GM12878 (cell line): ENCODE measurements at regions not wholly inside any gene's neighbourhood (a gene's known extent, or its start where the extent isn't known, plus 50 kb on each side); places are given as distances from the start of the nearest gene placed in this dataset.

Experiments
- ATAC-seq: fragments of 200-7000 bp; cut with Tn5 transposase; 3 replicates; pipeline ENCODE4 v1.9.1; 2020; ENCODE audit warnings: mild to moderate bottlenecking, moderate library complexity
- BruUV-seq: library from RNA; stranded (reverse); fragments of 400-500 nt; replicated peaks from 2 replicates; lab custom pipeline; 2021; lab: Mats Ljungman, UMichigan
- CTCF ChIA-PET: fragments of 300-600 bp; sonication (Branson Sonifier 250); formaldehyde crosslinking; extraction: SDS; loops from one replicate; lab custom pipeline; 2021; ENCODE audit warnings: inconsistent platforms; lab: Yijun Ruan, JAX
- POLR2A ChIA-PET: fragments of 350-600 bp; formaldehyde crosslinking; extraction: SDS; loops from one replicate; lab custom pipeline; 2021; ENCODE audit warnings: inconsistent platforms; lab: Charles Lee
- RAD21 ChIA-PET: fragments of 300-600 bp; sonication (Branson Sonifier 250); formaldehyde crosslinking; loops from one replicate; lab custom pipeline; 2023; ENCODE audit warnings: antibody characterized with exemption; ENCODE audit not compliant: unreplicated experiment; lab: Charles Lee
- SMC1A ChIA-PET: fragments of 300-600 bp; sonication (Branson Sonifier 250); formaldehyde crosslinking; loops from one replicate; lab custom pipeline; 2023; ENCODE audit not compliant: unreplicated experiment, uncharacterized antibody; lab: Charles Lee
- DNase-seq: peaks from one replicate; pipeline ENCODE4 v3.0.0-alpha.2; 2011; ENCODE audit warnings: low read depth, low spot score
- FAIRE-seq: peaks from 3 replicates; lab custom pipeline; 2011; peaks lifted over from hg19 to GRCh38; lab: Jason Lieb, UNC
- H2AFZ ChIP-seq: 2 replicates; pipeline ENCODE4 v1.6.0; 2011; ENCODE audit warnings: low read depth, low read length, control low read depth; ENCODE audit not compliant: control insufficient read depth
- H3K27ac ChIP-seq: 2 replicates; pipeline ENCODE4 v1.5.1; 2011; ENCODE audit warnings: control low read depth; ENCODE audit not compliant: control insufficient read depth, insufficient read depth
- H3K27me3 ChIP-seq, 2 experiments: replicated peaks in 1 of 2; 2 replicates each; pipeline versions ENCODE4 v1.6.0 to v1.6.1; 2011; ENCODE audit warnings: low read length in 1 of 2; ENCODE audit not compliant: control insufficient read depth in 2 of 2, insufficient read depth in 2 of 2
- H3K36me3 ChIP-seq, 2 experiments: 2 replicates each; pipeline ENCODE4 v1.5.1; 2011; ENCODE audit warnings: low read length in 1 of 2; ENCODE audit not compliant: control insufficient read depth in 2 of 2, insufficient read depth in 2 of 2
- H3K4me1 ChIP-seq: 2 replicates; pipeline ENCODE4 v1.6.1; 2011; ENCODE audit warnings: mild to moderate bottlenecking, low read length, moderate library complexity, mixed read lengths; ENCODE audit not compliant: control insufficient read depth, insufficient read depth
- H3K4me2 ChIP-seq: 2 replicates; pipeline ENCODE4 v1.6.0; 2011; ENCODE audit warnings: control low read depth; ENCODE audit not compliant: control insufficient read depth, insufficient read depth
- H3K4me3 ChIP-seq: fragments of 200-600 bp; sonication (generic); 2 replicates; pipeline ENCODE4 v1.5.1; 2016
- H3K79me2 ChIP-seq: 2 replicates; pipeline ENCODE4 v1.6.0; 2011; ENCODE audit warnings: low read length; ENCODE audit not compliant: control insufficient read depth, insufficient read depth
- H3K9ac ChIP-seq: 2 replicates; pipeline ENCODE4 v1.8.0; 2011; ENCODE audit warnings: low read length, control low read depth, mixed read lengths; ENCODE audit not compliant: control insufficient read depth, insufficient read depth
- H3K9me3 ChIP-seq: replicated peaks from 3 replicates; pipeline ENCODE4 v1.5.1; 2011; ENCODE audit warnings: mild to moderate bottlenecking, low read length; ENCODE audit not compliant: control insufficient read depth, insufficient read depth
- H4K20me1 ChIP-seq: 2 replicates; pipeline ENCODE4 v1.6.0; 2011; ENCODE audit not compliant: control insufficient read depth, insufficient read depth
- CHD1 ChIP-seq: IDR thresholded peaks from 2 replicates; pipeline ENCODE4 v1.6.1; 2012; ENCODE audit warnings: low read depth, low read length, improper control_type of control experiment
- IKZF2 ChIP-seq, 2 experiments: fragments of 450-650 bp; IDR thresholded peaks; 2 replicates each; pipeline ENCODE4 v1.6.1; 2017; ENCODE audit warnings: mild to moderate bottlenecking in 2 of 2, moderate library complexity in 2 of 2
- IRF4 ChIP-seq: IDR thresholded peaks from 2 replicates; pipeline ENCODE4 v1.6.1; 2011; ENCODE audit warnings: low read depth, low read length
- LARP7 ChIP-seq: fragments of 450-650 bp; IDR thresholded peaks from 2 replicates; pipeline ENCODE4 v1.6.1; 2017; ENCODE audit warnings: mild to moderate bottlenecking
- MEF2B ChIP-seq: fragments of 450-650 bp; IDR thresholded peaks from 2 replicates; pipeline ENCODE4 v1.6.1; 2018; ENCODE audit warnings: mild to moderate bottlenecking, moderate library complexity; ENCODE audit not compliant: partially characterized antibody, poor library complexity, severe bottlenecking
- MYB ChIP-seq: fragments of 150-350 bp; IDR thresholded peaks from 2 replicates; pipeline ENCODE4 v1.6.1; 2014; ENCODE audit warnings: mild to moderate bottlenecking, low read depth, low read length, borderline replicate concordance
- NR2C1 ChIP-seq: fragments of 450-650 bp; IDR thresholded peaks from 2 replicates; pipeline ENCODE4 v1.6.1; 2017; ENCODE audit warnings: antibody characterized with exemption, mild to moderate bottlenecking, moderate library complexity
- PML ChIP-seq: IDR thresholded peaks from 2 replicates; pipeline ENCODE4 v1.6.1; 2012; ENCODE audit warnings: low read length, inconsistent platforms
- POU2F2 ChIP-seq: IDR thresholded peaks from 3 replicates; pipeline ENCODE4 v1.6.1; 2011; ENCODE audit warnings: low read depth, mild to moderate bottlenecking, low read length, borderline replicate concordance
- RBBP5 ChIP-seq: fragments of 200-600 bp; sonication (generic); conservative IDR thresholded peaks from 2 replicates; pipeline ENCODE4 v1.6.1; 2016
- SMC3 ChIP-seq: IDR thresholded peaks from 2 replicates; pipeline ENCODE4 v1.6.1; 2011; ENCODE audit warnings: low read length, improper control_type of control experiment, borderline replicate concordance
- STAT3 ChIP-seq: IDR thresholded peaks from 2 replicates; pipeline ENCODE4 v1.6.1; 2011; ENCODE audit warnings: low read depth, low read length, improper control_type of control experiment
- TBL1XR1 ChIP-seq: IDR thresholded peaks from 2 replicates; pipeline ENCODE4 v1.6.1; 2012; ENCODE audit warnings: low read depth, low read length, improper control_type of control experiment
- WGBS: methylation state at CpG from one replicate; pipeline ENCODE4 v1.1.6; 2016; ENCODE audit warnings: low lambda C conversion rate; ENCODE audit not compliant: insufficient replicate concordance, insufficient coverage; ENCODE audit errors: missing lambda C conversion rate; 5-methylcytosine and 5-hydroxymethylcytosine counted together
- in situ Hi-C: fragments of 300-500 bp; cut with MboI; formaldehyde crosslinking; loops from 9 replicates; pipeline ENCODE4 v1.14.3; 2018; ENCODE audit warnings: mixed read lengths
- intact Hi-C: fragments of 100-400 bp; cut with micrococcal nuclease; formaldehyde crosslinking; loops from one replicate; pipeline ENCODE4 v1.14.2; 2022; ENCODE audit not compliant: unreplicated experiment
- TF ChIP-seq, protein P1 (sequence below): fragments of 450-650 bp; formaldehyde crosslinking; IDR thresholded peaks from 2 replicates; pipeline ENCODE4 v1.4.0; 2020; ENCODE audit warnings: mild to moderate bottlenecking, moderate library complexity
- TF ChIP-seq, protein P2 (sequence below): IDR thresholded peaks from 2 replicates; pipeline ENCODE4 v1.6.1; 2012; ENCODE audit warnings: low read depth, low read length, improper control_type of control experiment
- TF ChIP-seq, protein P3 (sequence below): IDR thresholded peaks from 2 replicates; pipeline ENCODE4 v1.6.1; 2011; ENCODE audit warnings: low read depth, low read length, improper control_type of control experiment, borderline replicate concordance

DNA sequence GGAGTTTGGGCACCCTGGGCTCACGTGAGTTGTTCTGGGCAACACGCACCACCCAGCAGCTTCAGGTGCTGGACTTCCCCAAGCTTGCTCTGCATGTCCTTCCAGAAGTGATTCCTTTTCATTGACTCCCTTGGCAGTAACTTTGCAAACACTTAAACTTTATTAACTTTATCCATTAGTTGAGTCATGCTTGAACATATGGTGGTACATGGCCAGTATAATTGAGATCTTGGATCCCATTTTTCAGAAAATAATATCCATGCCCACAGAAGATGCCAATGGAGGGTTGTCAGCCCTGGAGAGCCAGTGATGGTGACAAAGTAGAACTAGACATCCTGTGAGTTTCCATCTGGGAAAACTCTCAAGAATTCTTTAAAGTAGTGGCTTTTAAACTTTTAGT is 144.2 kb downstream of the COPS8 start:
- 21% methylated on average over 2 of the region's 2 CpGs for whole genome bisulfite sequencing
- no peak overlapping the region for H3K4me2 ChIP-seq
- SMC1A ChIA-PET, result no interaction called here
- no peaks in the 10 kb centered on the region for H3K4me1 ChIP-seq
- no peaks in the 10 kb centered on the region for H4K20me1 ChIP-seq
- CTCF ChIA-PET, result no interaction called here
- no peaks in the 10 kb centered on the region for H3K9me3 ChIP-seq
- TF ChIP-seq, protein P1, sequence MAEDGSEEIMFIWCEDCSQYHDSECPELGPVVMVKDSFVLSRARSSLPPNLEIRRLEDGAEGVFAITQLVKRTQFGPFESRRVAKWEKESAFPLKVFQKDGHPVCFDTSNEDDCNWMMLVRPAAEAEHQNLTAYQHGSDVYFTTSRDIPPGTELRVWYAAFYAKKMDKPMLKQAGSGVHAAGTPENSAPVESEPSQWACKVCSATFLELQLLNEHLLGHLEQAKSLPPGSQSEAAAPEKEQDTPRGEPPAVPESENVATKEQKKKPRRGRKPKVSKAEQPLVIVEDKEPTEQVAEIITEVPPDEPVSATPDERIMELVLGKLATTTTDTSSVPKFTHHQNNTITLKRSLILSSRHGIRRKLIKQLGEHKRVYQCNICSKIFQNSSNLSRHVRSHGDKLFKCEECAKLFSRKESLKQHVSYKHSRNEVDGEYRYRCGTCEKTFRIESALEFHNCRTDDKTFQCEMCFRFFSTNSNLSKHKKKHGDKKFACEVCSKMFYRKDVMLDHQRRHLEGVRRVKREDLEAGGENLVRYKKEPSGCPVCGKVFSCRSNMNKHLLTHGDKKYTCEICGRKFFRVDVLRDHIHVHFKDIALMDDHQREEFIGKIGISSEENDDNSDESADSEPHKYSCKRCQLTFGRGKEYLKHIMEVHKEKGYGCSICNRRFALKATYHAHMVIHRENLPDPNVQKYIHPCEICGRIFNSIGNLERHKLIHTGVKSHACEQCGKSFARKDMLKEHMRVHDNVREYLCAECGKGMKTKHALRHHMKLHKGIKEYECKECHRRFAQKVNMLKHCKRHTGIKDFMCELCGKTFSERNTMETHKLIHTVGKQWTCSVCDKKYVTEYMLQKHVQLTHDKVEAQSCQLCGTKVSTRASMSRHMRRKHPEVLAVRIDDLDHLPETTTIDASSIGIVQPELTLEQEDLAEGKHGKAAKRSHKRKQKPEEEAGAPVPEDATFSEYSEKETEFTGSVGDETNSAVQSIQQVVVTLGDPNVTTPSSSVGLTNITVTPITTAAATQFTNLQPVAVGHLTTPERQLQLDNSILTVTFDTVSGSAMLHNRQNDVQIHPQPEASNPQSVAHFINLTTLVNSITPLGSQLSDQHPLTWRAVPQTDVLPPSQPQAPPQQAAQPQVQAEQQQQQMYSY (CRISPR knock-in tag), result no peak
- TF ChIP-seq MYB (no peak), PML (no peak), RBBP5 (no peak), POU2F2 (no peak), STAT3 (no peak), IRF4 (no peak), NR2C1 (no peak), TBL1XR1 (no peak), CHD1 (no peak), LARP7 (no peak), SMC3 (no peak), IKZF2 (IDR thresholded peaks at IDR 0.05) (no peak), MEF2B (no peak)
- TF ChIP-seq, protein P2, sequence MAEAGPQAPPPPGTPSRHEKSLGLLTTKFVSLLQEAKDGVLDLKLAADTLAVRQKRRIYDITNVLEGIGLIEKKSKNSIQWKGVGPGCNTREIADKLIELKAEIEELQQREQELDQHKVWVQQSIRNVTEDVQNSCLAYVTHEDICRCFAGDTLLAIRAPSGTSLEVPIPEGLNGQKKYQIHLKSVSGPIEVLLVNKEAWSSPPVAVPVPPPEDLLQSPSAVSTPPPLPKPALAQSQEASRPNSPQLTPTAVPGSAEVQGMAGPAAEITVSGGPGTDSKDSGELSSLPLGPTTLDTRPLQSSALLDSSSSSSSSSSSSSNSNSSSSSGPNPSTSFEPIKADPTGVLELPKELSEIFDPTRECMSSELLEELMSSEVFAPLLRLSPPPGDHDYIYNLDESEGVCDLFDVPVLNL, result no peak
- TF ChIP-seq, protein P3, sequence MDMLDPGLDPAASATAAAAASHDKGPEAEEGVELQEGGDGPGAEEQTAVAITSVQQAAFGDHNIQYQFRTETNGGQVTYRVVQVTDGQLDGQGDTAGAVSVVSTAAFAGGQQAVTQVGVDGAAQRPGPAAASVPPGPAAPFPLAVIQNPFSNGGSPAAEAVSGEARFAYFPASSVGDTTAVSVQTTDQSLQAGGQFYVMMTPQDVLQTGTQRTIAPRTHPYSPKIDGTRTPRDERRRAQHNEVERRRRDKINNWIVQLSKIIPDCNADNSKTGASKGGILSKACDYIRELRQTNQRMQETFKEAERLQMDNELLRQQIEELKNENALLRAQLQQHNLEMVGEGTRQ, result no peak
- TF ChIP-seq, all 136 proteins: peak for 0
- Histone ChIP-seq H3K4me3 (no peak overlapping the region), H3K27me3 (no peaks in the 10 kb centered on the region; a peak in 1 of 4 replicates), H3K9ac (no peak overlapping the region), H3K36me3 (no peaks in the 10 kb centered on the region), H2AFZ (no peak overlapping the region), H3K27ac (no peak overlapping the region), H3K79me2 (no peaks in the 10 kb centered on the region)
- in situ Hi-C loops (no loop called here), intact Hi-C loops (no loop called here)
- BruUV-seq, result no TSS peak
- no peak for ATAC-seq
- no peak for FAIRE-seq
- no peak for DNase-seq
- RAD21 ChIA-PET, result no interaction called here
- POLR2A ChIA-PET, result no interaction called here
